Stimulated activated CD8-positive, alpha-beta memory T cell treated with anti-CD3 and anti-CD28 coated beads, Interleukin-4, amount 100 ng/mL, for 48 hours (primary cell): ENCODE measurements at regions not wholly inside any gene's neighbourhood (a gene's known extent, or its start where the extent isn't known, plus 50 kb on each side); places are given as distances from the start of the nearest gene placed in this dataset.

ENCODE experiments used
- DNase-seq: peaks from one replicate; pipeline ENCODE4 v3.0.0-alpha.2; 2020

- DNase-seq = no peak
Observed at GRCh38 chr15:25183581-25184251, 228.9 kb downstream of the SNRPN start.

GRCh38 chr15:25184356-25185155 lies 229.8 kb downstream of the SNRPN start:
- no peak for DNase-seq

GRCh38 chr15:25185156-25185710 lies 230.4 kb downstream of the SNRPN start:
- no peak for DNase-seq

GRCh38 chr15:25185791-25186190 lies 231.0 kb downstream of the SNRPN start:
- no peak for DNase-seq

GRCh38 chr15:25186411-25186810 lies 231.6 kb downstream of the SNRPN start:
- DNase-seq = no peak

- DNase-seq = no peak
Observed at GRCh38 chr15:25186906-25187645, 232.3 kb downstream of the SNRPN start.

- DNase-seq = no peak
Observed at GRCh38 chr15:25188051-25188450, 233.3 kb downstream of the SNRPN start.

- no peak for DNase-seq
Observed at GRCh38 chr15:25188551-25189101, 233.8 kb downstream of the SNRPN start.

- no peak for DNase-seq
Observed at GRCh38 chr15:25189551-25189950, 234.8 kb downstream of the SNRPN start.

GRCh38 chr15:25192651-25193050 lies 237.9 kb downstream of the SNRPN start:
- DNase-seq = no peak

- DNase-seq = no peak
Observed at GRCh38 chr15:25207369-25207768, 231.5 kb downstream of the UBE3A start.

GRCh38 chr15:25208735-25209134 lies 230.1 kb downstream of the UBE3A start:
- no peak for DNase-seq

GRCh38 chr15:25220834-25221233 lies 218.0 kb downstream of the UBE3A start:
- DNase-seq = no peak

GRCh38 chr15:25224396-25224795 lies 214.4 kb downstream of the UBE3A start:
- no peak for DNase-seq

GRCh38 chr15:25226360-25226759 lies 212.5 kb downstream of the UBE3A start:
- DNase-seq = no peak

- no peak for DNase-seq
Observed at GRCh38 chr15:25228261-25228660, 210.6 kb downstream of the UBE3A start.

GRCh38 chr15:25230442-25230841 lies 208.4 kb downstream of the UBE3A start:
- no peak for DNase-seq

- DNase-seq = no peak
Observed at GRCh38 chr15:25233766-25234350, 205.0 kb downstream of the UBE3A start.

GRCh38 chr15:25234831-25235230 lies 204.0 kb downstream of the UBE3A start:
- DNase-seq = no peak

GRCh38 chr15:25235391-25235790 lies 203.4 kb downstream of the UBE3A start:
- DNase-seq = no peak

GRCh38 chr15:25236143-25236860 lies 202.5 kb downstream of the UBE3A start:
- no peak for DNase-seq

- DNase-seq = no peak
Observed at GRCh38 chr15:25236861-25237155, 202.0 kb downstream of the UBE3A start.
